Liver (tissue), 7 donors: ENCODE measurements at regions not wholly inside any gene's neighbourhood (a gene's known extent, or its start where the extent isn't known, plus 50 kb on each side); places are given as distances from the start of the nearest gene placed in this dataset.

Experiments
- DNase-seq: peaks from one replicate; pipeline ENCODE4 v3.0.0-alpha.2; 2017; ENCODE audit warnings: low spot score
- H3K27ac ChIP-seq, 2 donors: one replicate each; pipeline ENCODE4 v1.7.0; 2013; ENCODE audit warnings: inconsistent platforms in 2 of 2, low read length in 2 of 2, control low read depth in 1 of 2, low read depth in 1 of 2, mild to moderate bottlenecking in 1 of 2
- H3K27me3 ChIP-seq, 4 donors: one replicate each; pipeline versions ENCODE4 v1.6.1 to v1.7.0; 2013; ENCODE audit warnings: low read length in 3 of 4, inconsistent platforms in 1 of 4, mild to moderate bottlenecking in 1 of 4, moderate library complexity in 1 of 4; ENCODE audit not compliant: control insufficient read depth in 4 of 4, insufficient read depth in 4 of 4
- H3K36me3 ChIP-seq, 4 donors: one replicate each; pipeline versions ENCODE4 v1.6.1 to v1.7.0; 2013; ENCODE audit warnings: low read length in 3 of 4, mild to moderate bottlenecking in 3 of 4, low read depth in 1 of 4, moderate library complexity in 1 of 4; ENCODE audit not compliant: control insufficient read depth in 4 of 4, insufficient read depth in 3 of 4
- H3K4me1 ChIP-seq, 4 donors: one replicate each; pipeline versions ENCODE4 v1.6.1 to v1.7.0; 2013; ENCODE audit warnings: low read length in 3 of 4, mild to moderate bottlenecking in 3 of 4, moderate library complexity in 1 of 4; ENCODE audit not compliant: control insufficient read depth in 4 of 4, insufficient read depth in 4 of 4
- H3K4me3 ChIP-seq, 3 donors: one replicate each; pipeline versions ENCODE4 v1.6.1 to v1.7.0; 2013; ENCODE audit warnings: low read length in 3 of 3, control low read depth in 1 of 3, low read depth in 1 of 3, mild to moderate bottlenecking in 1 of 3
- H3K9ac ChIP-seq, 2 donors: one replicate each; pipeline ENCODE4 v1.7.0; 2013; ENCODE audit warnings: low read length in 2 of 2, mild to moderate bottlenecking in 2 of 2, moderate library complexity in 2 of 2, control low read depth in 1 of 2, low read depth in 1 of 2
- H3K9me3 ChIP-seq, 4 donors: one replicate each; pipeline versions ENCODE4 v1.6.1 to v1.7.0; 2013; ENCODE audit warnings: low read length in 3 of 4; ENCODE audit not compliant: control insufficient read depth in 4 of 4
- ATF3 ChIP-seq: IDR thresholded peaks from 2 replicates; pipeline ENCODE4 v1.6.1; 2016; ENCODE audit warnings: antibody characterized with exemption
- FOXA1 ChIP-seq: IDR thresholded peaks from 2 replicates; pipeline ENCODE4 v1.6.1; 2016; ENCODE audit warnings: antibody characterized with exemption
- FOXA2 ChIP-seq: IDR thresholded peaks from 2 replicates; pipeline ENCODE4 v1.6.1; 2016; ENCODE audit warnings: antibody characterized with exemption
- GABPA ChIP-seq, 2 donors: IDR thresholded peaks in 1 of 2; conservative IDR thresholded peaks in 1 of 2; 2 replicates each; pipeline ENCODE4 v1.6.1; 2016; ENCODE audit warnings: antibody characterized with exemption in 2 of 2, mild to moderate bottlenecking in 1 of 2, moderate library complexity in 1 of 2
- HNF4A ChIP-seq, 2 donors: conservative IDR thresholded peaks; 2 replicates each; pipeline ENCODE4 v1.6.1; 2016; ENCODE audit warnings: antibody characterized with exemption in 2 of 2, mild to moderate bottlenecking in 2 of 2
- HNF4G ChIP-seq: IDR thresholded peaks from 2 replicates; pipeline ENCODE4 v1.6.1; 2016; ENCODE audit warnings: antibody characterized with exemption
- JUND ChIP-seq, 2 donors: IDR thresholded peaks; 2 replicates each; pipeline ENCODE4 v1.6.1; 2016; ENCODE audit warnings: antibody characterized with exemption in 2 of 2
- MAX ChIP-seq: IDR thresholded peaks from 2 replicates; pipeline ENCODE4 v1.6.1; 2016; ENCODE audit warnings: antibody characterized with exemption
- NR2F2 ChIP-seq: IDR thresholded peaks from 2 replicates; pipeline ENCODE4 v1.6.1; 2016; ENCODE audit warnings: antibody characterized with exemption
- RAD21 ChIP-seq, 2 donors: IDR thresholded peaks; 2 replicates each; pipeline ENCODE4 v1.6.1; 2016; ENCODE audit warnings: antibody characterized with exemption in 2 of 2, mild to moderate bottlenecking in 2 of 2
- RXRA ChIP-seq, 2 donors: IDR thresholded peaks; 2 replicates each; pipeline ENCODE4 v1.6.1; 2017 to 2018; ENCODE audit warnings: antibody characterized with exemption in 2 of 2, mild to moderate bottlenecking in 1 of 2
- SP1 ChIP-seq: IDR thresholded peaks from 2 replicates; pipeline ENCODE4 v1.6.1; 2018; ENCODE audit warnings: antibody characterized with exemption, mild to moderate bottlenecking
- TAF1 ChIP-seq: conservative IDR thresholded peaks from 2 replicates; pipeline ENCODE4 v1.6.1; 2016; ENCODE audit warnings: antibody characterized with exemption, mild to moderate bottlenecking
- YY1 ChIP-seq: IDR thresholded peaks from 2 replicates; pipeline ENCODE4 v1.6.1; 2016; ENCODE audit warnings: antibody characterized with exemption, mild to moderate bottlenecking
- WGBS: extraction: QIAGEN DNeasy Blood & Tissue Kit; methylation state at CpG from one replicate; pipeline ENCODE4 v1.1.7; 2013; 5-methylcytosine and 5-hydroxymethylcytosine counted together
- TF ChIP-seq, protein P1 (sequence below): IDR thresholded peaks from 2 replicates; pipeline ENCODE4 v1.6.1; 2016; ENCODE audit warnings: antibody characterized with exemption, mild to moderate bottlenecking
- donor health status: healthy.
- donor health status: healthy.
- donor health status: healthy.
- donor health status: healthy.

DNA sequence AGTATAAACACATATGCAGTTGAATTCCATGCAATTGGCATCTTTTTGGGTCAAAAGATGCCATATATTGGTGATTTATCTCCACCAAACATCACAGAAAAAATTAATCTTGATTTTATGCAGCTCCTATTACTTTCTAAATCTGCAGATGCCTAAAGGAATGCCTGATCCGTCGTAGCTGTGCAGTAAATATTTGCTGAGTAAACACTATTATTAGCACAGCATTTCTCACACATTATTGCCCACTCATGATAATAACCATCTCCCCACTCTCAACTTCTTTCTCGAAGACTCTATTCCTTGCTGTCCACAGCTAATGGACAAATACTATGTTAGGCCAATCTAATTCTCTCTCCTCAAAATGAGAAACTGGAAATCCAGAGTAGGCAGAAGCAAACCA lies 625.2 kb downstream of the ZIC1 start (continued):
- TF ChIP-seq HNF4G (no peak), JUND (IDR thresholded peaks at IDR 0.05) (no peak), HNF4A (conservative IDR thresholded peaks at IDR 0.05) (no peak), GABPA (IDR thresholded peaks at IDR 0.05 in 1 of 2, conservative IDR thresholded peaks at IDR 0.05 in 1 of 2) (no peak)

DNA sequence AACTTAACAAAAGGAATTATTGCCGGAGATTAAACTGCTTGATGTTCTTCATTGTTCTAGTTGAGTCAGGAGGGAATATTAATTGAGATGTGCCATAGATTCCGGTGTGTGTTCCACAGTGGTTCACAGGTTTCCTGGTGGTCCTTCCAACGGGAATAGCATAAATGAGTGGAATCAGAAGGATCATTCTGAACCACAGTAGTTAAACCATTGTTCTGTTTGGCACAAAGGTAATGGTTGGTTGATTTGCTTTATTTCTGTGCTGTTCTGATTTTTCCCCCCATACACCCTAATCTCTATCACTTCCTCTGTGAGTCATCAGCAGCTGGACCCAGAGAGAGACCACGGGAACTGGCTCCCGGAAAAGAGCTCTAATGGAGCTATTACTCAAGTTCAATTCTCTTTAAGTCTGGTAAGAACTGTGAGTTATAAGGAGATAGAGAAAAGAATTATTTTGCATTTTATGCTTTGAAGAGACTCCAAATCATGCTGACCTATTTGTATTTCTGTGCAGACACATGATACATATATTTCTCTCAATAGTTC lies 627.2 kb downstream of the ZIC1 start:
- no peak overlapping the region for H3K27ac ChIP-seq
- H3K4me3 ChIP-seq, result no peak overlapping the region
- no peaks in the 10 kb centered on the region for H3K9me3 ChIP-seq
- 72% methylated on average over 5 of the region's 5 CpGs for WGBS
- no peak overlapping the region for H3K9ac ChIP-seq
- TF ChIP-seq MAX (no peak), HNF4G (no peak), FOXA1 (no peak), TAF1 (no peak), RXRA (IDR thresholded peaks at IDR 0.05) (no peak), FOXA2 (no peak), RAD21 (IDR thresholded peaks at IDR 0.05) (no peak), GABPA (IDR thresholded peaks at IDR 0.05 in 1 of 2, conservative IDR thresholded peaks at IDR 0.05 in 1 of 2) (no peak), ATF3 (no peak), NR2F2 (no peak)
- TF ChIP-seq, protein P1, sequence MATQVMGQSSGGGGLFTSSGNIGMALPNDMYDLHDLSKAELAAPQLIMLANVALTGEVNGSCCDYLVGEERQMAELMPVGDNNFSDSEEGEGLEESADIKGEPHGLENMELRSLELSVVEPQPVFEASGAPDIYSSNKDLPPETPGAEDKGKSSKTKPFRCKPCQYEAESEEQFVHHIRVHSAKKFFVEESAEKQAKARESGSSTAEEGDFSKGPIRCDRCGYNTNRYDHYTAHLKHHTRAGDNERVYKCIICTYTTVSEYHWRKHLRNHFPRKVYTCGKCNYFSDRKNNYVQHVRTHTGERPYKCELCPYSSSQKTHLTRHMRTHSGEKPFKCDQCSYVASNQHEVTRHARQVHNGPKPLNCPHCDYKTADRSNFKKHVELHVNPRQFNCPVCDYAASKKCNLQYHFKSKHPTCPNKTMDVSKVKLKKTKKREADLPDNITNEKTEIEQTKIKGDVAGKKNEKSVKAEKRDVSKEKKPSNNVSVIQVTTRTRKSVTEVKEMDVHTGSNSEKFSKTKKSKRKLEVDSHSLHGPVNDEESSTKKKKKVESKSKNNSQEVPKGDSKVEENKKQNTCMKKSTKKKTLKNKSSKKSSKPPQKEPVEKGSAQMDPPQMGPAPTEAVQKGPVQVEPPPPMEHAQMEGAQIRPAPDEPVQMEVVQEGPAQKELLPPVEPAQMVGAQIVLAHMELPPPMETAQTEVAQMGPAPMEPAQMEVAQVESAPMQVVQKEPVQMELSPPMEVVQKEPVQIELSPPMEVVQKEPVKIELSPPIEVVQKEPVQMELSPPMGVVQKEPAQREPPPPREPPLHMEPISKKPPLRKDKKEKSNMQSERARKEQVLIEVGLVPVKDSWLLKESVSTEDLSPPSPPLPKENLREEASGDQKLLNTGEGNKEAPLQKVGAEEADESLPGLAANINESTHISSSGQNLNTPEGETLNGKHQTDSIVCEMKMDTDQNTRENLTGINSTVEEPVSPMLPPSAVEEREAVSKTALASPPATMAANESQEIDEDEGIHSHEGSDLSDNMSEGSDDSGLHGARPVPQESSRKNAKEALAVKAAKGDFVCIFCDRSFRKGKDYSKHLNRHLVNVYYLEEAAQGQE, result no peak
- no peaks in the 10 kb centered on the region for H3K36me3 ChIP-seq
- no peaks in the 10 kb centered on the region for H3K27me3 ChIP-seq
- no peak for DNase-seq
- H3K4me1 ChIP-seq, result no peaks in the 10 kb centered on the region

DNA sequence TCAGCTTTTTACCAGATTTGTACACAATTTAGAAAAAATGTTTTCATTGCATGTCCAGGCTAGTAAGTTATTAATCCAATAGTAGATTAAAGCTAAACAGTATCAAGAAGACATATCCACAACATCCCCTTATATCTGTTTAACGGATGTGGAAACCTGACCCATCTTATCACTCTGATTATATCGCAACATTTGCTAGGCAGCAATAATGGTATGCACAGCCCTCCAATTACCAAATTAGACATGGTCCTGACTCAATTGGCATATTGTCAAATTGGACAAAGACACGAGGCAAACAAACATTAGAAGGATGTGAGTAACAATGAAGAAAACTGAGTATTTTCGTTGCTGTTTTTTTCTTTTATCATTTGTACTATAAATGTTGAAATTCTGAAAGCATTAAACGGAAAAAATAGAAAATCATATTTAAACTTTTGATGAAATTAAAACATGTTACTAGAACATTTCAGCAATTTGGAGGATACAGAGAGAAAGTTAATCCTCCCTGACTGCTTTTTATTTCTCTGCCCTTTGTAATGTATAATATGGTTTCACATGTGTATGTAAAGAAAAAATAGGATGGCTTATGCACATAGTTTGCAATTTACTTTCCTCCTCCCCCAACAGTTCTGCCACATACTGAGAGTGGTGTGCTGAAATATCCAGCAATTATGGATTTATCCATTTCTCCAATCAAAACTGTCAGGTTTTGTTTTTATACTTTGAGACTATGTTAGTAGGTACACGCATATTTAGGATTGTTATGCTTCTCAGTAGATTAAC lies 633.7 kb downstream of the ZIC1 start:
- 71% methylated on average over 6 of the region's 6 CpGs for WGBS
- Histone ChIP-seq H3K4me3 (no peak overlapping the region), H3K4me1 (no peaks in the 10 kb centered on the region), H3K27me3 (no peaks in the 10 kb centered on the region), H3K36me3 (no peaks in the 10 kb centered on the region), H3K9ac (no peak overlapping the region), H3K27ac (no peak overlapping the region), H3K9me3 (no peaks in the 10 kb centered on the region)
- TF ChIP-seq HNF4A (conservative IDR thresholded peaks at IDR 0.05) (no peak), JUND (IDR thresholded peaks at IDR 0.05) (no peak), RXRA (IDR thresholded peaks at IDR 0.05) (no peak), YY1 (no peak), HNF4G (no peak), MAX (no peak), SP1 (no peak)
- no peak for DNase-seq
